Loucy (cell line): ENCODE measurements at regions not wholly inside any gene's neighbourhood (a gene's known extent, or its start where the extent isn't known, plus 50 kb on each side); places are given as distances from the start of the nearest gene placed in this dataset.
"Not testable (repeated sequence)": the region's sequence is repeated elsewhere in the genome, so short reads cannot be mapped to it uniquely, and the experiment has no call there.

Experiments
- H2AFZ ChIP-seq: fragments of 200-600 bp; sonication (generic); 2 replicates; pipeline ENCODE4 v1.6.0; 2016; ENCODE audit warnings: antibody characterized with exemption, mild to moderate bottlenecking, low read length, moderate library complexity
- H3F3A ChIP-seq: fragments of 200-600 bp; 2 replicates; pipeline ENCODE4 v1.6.0; 2016; ENCODE audit warnings: antibody characterized with exemption, low read depth, mild to moderate bottlenecking
- H3K27me3 ChIP-seq: fragments of 200-600 bp; sonication (generic); 2 replicates; pipeline ENCODE4 v1.6.1; 2014; ENCODE audit warnings: low read length, mild to moderate bottlenecking; ENCODE audit not compliant: insufficient read depth, poor library complexity, severe bottlenecking
- H3K36me3 ChIP-seq: fragments of 200-600 bp; sonication (generic); 2 replicates; pipeline ENCODE4 v1.6.1; 2016; ENCODE audit warnings: low read length; ENCODE audit not compliant: insufficient read depth
- H3K4me1 ChIP-seq: fragments of 200-600 bp; sonication (generic); 2 replicates; pipeline ENCODE4 v1.5.1; 2014; ENCODE audit warnings: low read length, mild to moderate bottlenecking; ENCODE audit not compliant: insufficient read depth, poor library complexity, severe bottlenecking
- H3K4me2 ChIP-seq: fragments of 200-600 bp; sonication (generic); 2 replicates; pipeline ENCODE4 v1.6.0; 2014; ENCODE audit warnings: antibody characterized with exemption, low read length, low read depth, mild to moderate bottlenecking; ENCODE audit not compliant: poor library complexity, severe bottlenecking
- H3K4me3 ChIP-seq: fragments of 200-600 bp; sonication (generic); 2 replicates; pipeline ENCODE4 v1.5.1; 2014; ENCODE audit warnings: low read length, mild to moderate bottlenecking, mixed read lengths; ENCODE audit not compliant: poor library complexity, severe bottlenecking
- H3K79me2 ChIP-seq: fragments of 200-600 bp; sonication (generic); 2 replicates; pipeline ENCODE4 v1.6.1; 2014; ENCODE audit warnings: low read length; ENCODE audit not compliant: insufficient read depth
- H3K9ac ChIP-seq: fragments of 200-600 bp; sonication (generic); 2 replicates; pipeline ENCODE4 v1.6.0; 2014; ENCODE audit warnings: mild to moderate bottlenecking, low read depth, low read length, moderate library complexity; ENCODE audit not compliant: poor library complexity, severe bottlenecking
- H3K9me2 ChIP-seq: fragments of 200-600 bp; sonication (generic); replicated peaks from 2 replicates; pipeline ENCODE4 v1.6.1; 2016; ENCODE audit warnings: low read depth, low read length, mixed read lengths
- H3K9me3 ChIP-seq: fragments of 200-600 bp; sonication (generic); 2 replicates; pipeline ENCODE4 v1.6.1; 2014; ENCODE audit warnings: mild to moderate bottlenecking, antibody characterized with exemption, low read length, low read depth; ENCODE audit not compliant: insufficient read depth
- H4K20me1 ChIP-seq: fragments of 200-600 bp; sonication (generic); 2 replicates; pipeline ENCODE4 v1.6.0; 2014; ENCODE audit warnings: antibody characterized with exemption, low read length, mild to moderate bottlenecking; ENCODE audit not compliant: insufficient read depth, poor library complexity, severe bottlenecking
- CTCF ChIP-seq: fragments of 200-600 bp; sonication (generic); conservative IDR thresholded peaks from 2 replicates; pipeline ENCODE4 v1.5.1; 2014; ENCODE audit warnings: mild to moderate bottlenecking, antibody characterized with exemption, low read length
- EZH2phosphoT487 ChIP-seq: fragments of 200-600 bp; IDR thresholded peaks from 2 replicates; pipeline ENCODE4 v1.6.1; 2018; ENCODE audit warnings: antibody characterized with exemption, mild to moderate bottlenecking, moderate library complexity, borderline replicate concordance

- no peaks in the 10 kb centered on the region for H3K36me3 ChIP-seq
- H3K4me3 ChIP-seq: no peak overlapping the region
- no peaks in the 10 kb centered on the region for H4K20me1 ChIP-seq
- H3K9ac ChIP-seq: no peak overlapping the region
- H3K9me3 ChIP-seq: no peaks in the 10 kb centered on the region
- H2AFZ ChIP-seq: no peak overlapping the region
- no peaks in the 10 kb centered on the region for H3F3A ChIP-seq
- no peaks in the 10 kb centered on the region for H3K27me3 ChIP-seq
- no peaks in the 10 kb centered on the region for H3K9me2 ChIP-seq
- TF ChIP-seq CTCF (no peak), EZH2phosphoT487 (no peak)
- no peaks in the 10 kb centered on the region for H3K79me2 ChIP-seq
- H3K4me1 ChIP-seq: no peaks in the 10 kb centered on the region
- no peak overlapping the region for H3K4me2 ChIP-seq
Observed at GRCh38 chr13:89407357-89407756, 1736.2 kb downstream of the SLITRK5 start.

GRCh38 chr13:89432997-89433396 lies 1761.8 kb downstream of the SLITRK5 start:
- no peak overlapping the region for H3K4me2 ChIP-seq
- no peaks in the 10 kb centered on the region for H4K20me1 ChIP-seq
- H2AFZ ChIP-seq: no peak overlapping the region
- H3K4me1 ChIP-seq: no peaks in the 10 kb centered on the region
- no peaks in the 10 kb centered on the region for H3K79me2 ChIP-seq
- H3K27me3 ChIP-seq: no peaks in the 10 kb centered on the region
- H3K36me3 ChIP-seq: no peaks in the 10 kb centered on the region
- no peak overlapping the region for H3K4me3 ChIP-seq
- no peaks in the 10 kb centered on the region for H3F3A ChIP-seq
- H3K9me2 ChIP-seq: no peaks in the 10 kb centered on the region
- TF ChIP-seq EZH2phosphoT487 (no peak), CTCF (no peak)
- H3K9ac ChIP-seq: no peak overlapping the region
- no peaks in the 10 kb centered on the region for H3K9me3 ChIP-seq

- H3K27me3 ChIP-seq, H3K4me3 ChIP-seq, H4K20me1 ChIP-seq, H3F3A ChIP-seq, H3K9me3 ChIP-seq, H2AFZ ChIP-seq, H3K9me2 ChIP-seq, H3K9ac ChIP-seq, H3K4me2 ChIP-seq, H3K79me2 ChIP-seq, H3K36me3 ChIP-seq, H3K4me1 ChIP-seq: not testable (repeated sequence)
Observed at GRCh38 chr13:89434624-89435023, 1763.5 kb downstream of the SLITRK5 start.

GRCh38 chr13:89454681-89455080 lies 1783.5 kb downstream of the SLITRK5 start:
- Histone ChIP-seq H3K9me3 (no peaks in the 10 kb centered on the region), H3K4me1 (no peaks in the 10 kb centered on the region), H3F3A (no peaks in the 10 kb centered on the region), H3K9me2 (no peaks in the 10 kb centered on the region), H3K36me3 (no peaks in the 10 kb centered on the region), H2AFZ (no peak overlapping the region), H3K4me3 (no peak overlapping the region), H3K27me3 (no peaks in the 10 kb centered on the region), H3K79me2 (no peaks in the 10 kb centered on the region), H3K9ac (no peak overlapping the region), H3K4me2 (no peak overlapping the region), H4K20me1 (no peaks in the 10 kb centered on the region)
- TF ChIP-seq EZH2phosphoT487: no peak
- TF ChIP-seq CTCF: no peak
